GM23338 (cell line): ENCODE measurements at regions not wholly inside any gene's neighbourhood (a gene's known extent, or its start where the extent isn't known, plus 50 kb on each side); places are given as distances from the start of the nearest gene placed in this dataset.

ENCODE experiments used
- ATAC-seq: fragments of 200-7000 bp; cut with Tn5 transposase; 3 replicates; pipeline ENCODE4 v1.9.1; 2020
- DNase-seq: peaks from one replicate; pipeline ENCODE4 v3.0.0-alpha.2; 2015; ENCODE audit warnings: low spot score
- H2AFZ ChIP-seq: fragments of 200-600 bp; sonication (generic); 2 replicates; pipeline ENCODE4 v1.8.0; 2016; ENCODE audit warnings: antibody characterized with exemption, mild to moderate bottlenecking, moderate library complexity
- H3F3A ChIP-seq: fragments of 200-600 bp; sonication (generic); replicated peaks from 2 replicates; pipeline ENCODE4 v1.8.0; 2017; ENCODE audit warnings: antibody characterized with exemption, mixed run types, low read depth
- H3K27ac ChIP-seq: fragments of 200-600 bp; sonication (generic); 2 replicates; pipeline ENCODE4 v1.6.1; 2016; ENCODE audit warnings: low read depth
- H3K27me3 ChIP-seq: fragments of 200-600 bp; sonication (generic); 2 replicates; pipeline ENCODE4 v1.8.0; 2016; ENCODE audit warnings: mild to moderate bottlenecking, mixed run types, moderate library complexity; ENCODE audit not compliant: insufficient read depth
- H3K36me3 ChIP-seq: fragments of 200-600 bp; sonication (generic); 2 replicates; pipeline ENCODE4 v1.8.0; 2016; ENCODE audit warnings: mild to moderate bottlenecking; ENCODE audit not compliant: insufficient read depth
- H3K4me1 ChIP-seq: fragments of 200-600 bp; sonication (generic); 2 replicates; pipeline ENCODE4 v1.8.0; 2016; ENCODE audit warnings: mild to moderate bottlenecking, moderate library complexity; ENCODE audit not compliant: insufficient read depth
- H3K4me2 ChIP-seq: fragments of 200-600 bp; sonication (generic); 2 replicates; pipeline ENCODE4 v1.7.1; 2017; ENCODE audit warnings: mixed run types
- H3K4me3 ChIP-seq: fragments of 200-600 bp; sonication (generic); 2 replicates; pipeline ENCODE4 v1.6.1; 2016; ENCODE audit warnings: mixed run types
- H3K79me2 ChIP-seq: fragments of 200-600 bp; sonication (generic); replicated peaks from 2 replicates; pipeline ENCODE4 v1.8.0; 2017; ENCODE audit warnings: mild to moderate bottlenecking; ENCODE audit not compliant: insufficient read depth
- H3K9me2 ChIP-seq: fragments of 200-600 bp; sonication (generic); 2 replicates; pipeline ENCODE4 v1.8.0; 2017; ENCODE audit not compliant: insufficient read depth
- H4K20me1 ChIP-seq: fragments of 200-600 bp; sonication (generic); replicated peaks from 2 replicates; pipeline ENCODE4 v1.8.0; 2017; ENCODE audit warnings: mild to moderate bottlenecking; ENCODE audit not compliant: insufficient read depth
- H3K27ac Mint-ChIP-seq: 2 replicates; pipeline ENCODE4 v1.8.0; 2020; ENCODE audit warnings: inconsistent platforms, mild to moderate bottlenecking, moderate library complexity, mixed read lengths
- H3K27me3 Mint-ChIP-seq: 3 replicates; pipeline ENCODE4 v1.8.0; 2022; ENCODE audit warnings: low read depth, mild to moderate bottlenecking, moderate library complexity, mixed read lengths, inconsistent platforms; ENCODE audit not compliant: insufficient read depth, poor library complexity
- H3K36me3 Mint-ChIP-seq: 3 replicates; pipeline ENCODE4 v1.8.0; 2021; ENCODE audit warnings: low read depth, mild to moderate bottlenecking, inconsistent platforms, moderate library complexity, mixed read lengths
- H3K4me1 Mint-ChIP-seq: 3 replicates; pipeline ENCODE4 v1.8.0; 2020; ENCODE audit warnings: mild to moderate bottlenecking, inconsistent platforms, mixed read lengths
- H3K4me3 Mint-ChIP-seq: 3 replicates; pipeline ENCODE4 v1.8.0; 2021; ENCODE audit warnings: moderate library complexity, mild to moderate bottlenecking, inconsistent platforms, mixed read lengths
- H3K9me3 Mint-ChIP-seq: 3 replicates; pipeline ENCODE4 v1.8.0; 2020; ENCODE audit warnings: moderate library complexity, mild to moderate bottlenecking, inconsistent platforms, mixed read lengths
- CREB1 ChIP-seq: fragments of 250-450 bp; sonication (Bioruptor Pico); IDR thresholded peaks from 2 replicates; pipeline ENCODE4 v1.5.0; 2020; ENCODE audit warnings: low read depth, mild to moderate bottlenecking, moderate library complexity
- EZH2 ChIP-seq: fragments of 200-600 bp; sonication (generic); IDR thresholded peaks from one replicate; pipeline ENCODE4 v1.8.0; 2017; ENCODE audit warnings: antibody characterized with exemption, mild to moderate bottlenecking, low read depth; ENCODE audit not compliant: unreplicated experiment
- EZH2phosphoT487 ChIP-seq: fragments of 200-600 bp; sonication (generic); IDR thresholded peaks from one replicate; pipeline ENCODE4 v1.8.1; 2018; ENCODE audit warnings: antibody characterized with exemption; ENCODE audit not compliant: unreplicated experiment
- JUNB ChIP-seq: IDR thresholded peaks from one replicate; pipeline ENCODE4 v1.6.1; 2016; ENCODE audit warnings: antibody characterized with exemption; ENCODE audit not compliant: unreplicated experiment
- POLR2AphosphoS5 ChIP-seq: IDR thresholded peaks from 2 replicates; pipeline ENCODE4 v1.6.1; 2016; ENCODE audit warnings: antibody characterized with exemption, low read depth
- STAT1 ChIP-seq: IDR thresholded peaks from one replicate; pipeline ENCODE4 v1.6.1; 2016; ENCODE audit warnings: antibody characterized with exemption; ENCODE audit not compliant: unreplicated experiment
- ZNF331 ChIP-seq: fragments of 250-450 bp; sonication (Bioruptor Pico); IDR thresholded peaks from 2 replicates; pipeline ENCODE4 v1.5.0; 2020; ENCODE audit warnings: low read depth, mild to moderate bottlenecking, moderate library complexity
- ZNF462 ChIP-seq: fragments of 250-450 bp; sonication (Bioruptor Pico); IDR thresholded peaks from 2 replicates; pipeline ENCODE4 v1.5.0; 2020; ENCODE audit warnings: mild to moderate bottlenecking, moderate library complexity
- TF ChIP-seq, protein P1 (sequence below), 2 experiments: fragments of 200-600 bp in 1 of 2; sonication (generic) in 1 of 2; conservative IDR thresholded peaks; 2 replicates each; pipeline versions ENCODE4 v1.5.1 to v1.6.1; 2016 to 2017; ENCODE audit warnings: antibody characterized with exemption in 2 of 2, low read depth in 2 of 2, mild to moderate bottlenecking in 2 of 2, moderate library complexity in 1 of 2

GRCh38 chrX:144335402-144335801, 451.5 kb downstream of the UBE2NL start (continued):
- TF ChIP-seq ZNF462 (CRISPR knock-in tag) (no peak), POLR2AphosphoS5 (no peak), CREB1 (CRISPR knock-in tag) (no peak), EZH2phosphoT487 (no peak), ZNF331 (CRISPR knock-in tag) (no peak)

DNA sequence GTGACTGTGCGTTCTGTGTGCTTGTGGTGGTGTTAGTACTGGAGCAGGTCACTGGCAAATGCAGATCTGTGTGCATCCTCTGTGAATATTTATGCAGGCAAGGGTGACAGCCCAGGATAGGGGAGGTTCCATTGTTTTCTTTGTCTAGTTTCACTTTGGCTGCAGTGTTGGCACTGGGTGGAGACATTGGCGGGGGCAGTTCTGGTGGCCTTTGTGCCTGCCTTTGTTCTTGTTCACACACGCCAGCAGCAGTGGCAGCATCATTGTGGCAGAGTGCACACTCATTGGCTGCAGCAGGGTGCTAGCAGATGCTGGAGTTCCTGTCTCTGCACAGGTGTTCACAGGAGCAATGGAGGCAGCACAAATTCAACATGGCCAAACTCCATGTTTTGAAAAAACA, 495.3 kb downstream of the UBE2NL start:
- H3F3A ChIP-seq: no peaks in the 10 kb centered on the region
- Mint-ChIP-seq H3K4me1 (no peaks in the 10 kb centered on the region), H3K27ac (no peak overlapping the region), H3K27me3 (no peaks in the 10 kb centered on the region), H3K36me3 (peaks cover 7% of the 10 kb centered on the region; the same call in 2 of the 3 replicates), H3K9me3 (peaks cover 73% of the 10 kb centered on the region), H3K4me3 (no peak overlapping the region)
- no peak for ATAC-seq
- H3K4me3 ChIP-seq: no peak overlapping the region
- no peaks in the 10 kb centered on the region for H3K9me2 ChIP-seq
- no peak overlapping the region for H3K4me2 ChIP-seq
- H3K27me3 ChIP-seq: no peaks in the 10 kb centered on the region
- H3K27ac ChIP-seq: no peak overlapping the region
- no peaks in the 10 kb centered on the region for H3K4me1 ChIP-seq
- no peaks in the 10 kb centered on the region for H4K20me1 ChIP-seq
- H3K36me3 ChIP-seq: no peaks in the 10 kb centered on the region
- DNase-seq: no peak
- H2AFZ ChIP-seq: no peak overlapping the region
- H3K79me2 ChIP-seq: no peaks in the 10 kb centered on the region
- TF ChIP-seq POLR2AphosphoS5 (no peak), EZH2 (no peak), ZNF462 (CRISPR knock-in tag) (no peak), STAT1 (no peak), JUNB (no peak), EZH2phosphoT487 (no peak)
- TF ChIP-seq, protein P1, sequence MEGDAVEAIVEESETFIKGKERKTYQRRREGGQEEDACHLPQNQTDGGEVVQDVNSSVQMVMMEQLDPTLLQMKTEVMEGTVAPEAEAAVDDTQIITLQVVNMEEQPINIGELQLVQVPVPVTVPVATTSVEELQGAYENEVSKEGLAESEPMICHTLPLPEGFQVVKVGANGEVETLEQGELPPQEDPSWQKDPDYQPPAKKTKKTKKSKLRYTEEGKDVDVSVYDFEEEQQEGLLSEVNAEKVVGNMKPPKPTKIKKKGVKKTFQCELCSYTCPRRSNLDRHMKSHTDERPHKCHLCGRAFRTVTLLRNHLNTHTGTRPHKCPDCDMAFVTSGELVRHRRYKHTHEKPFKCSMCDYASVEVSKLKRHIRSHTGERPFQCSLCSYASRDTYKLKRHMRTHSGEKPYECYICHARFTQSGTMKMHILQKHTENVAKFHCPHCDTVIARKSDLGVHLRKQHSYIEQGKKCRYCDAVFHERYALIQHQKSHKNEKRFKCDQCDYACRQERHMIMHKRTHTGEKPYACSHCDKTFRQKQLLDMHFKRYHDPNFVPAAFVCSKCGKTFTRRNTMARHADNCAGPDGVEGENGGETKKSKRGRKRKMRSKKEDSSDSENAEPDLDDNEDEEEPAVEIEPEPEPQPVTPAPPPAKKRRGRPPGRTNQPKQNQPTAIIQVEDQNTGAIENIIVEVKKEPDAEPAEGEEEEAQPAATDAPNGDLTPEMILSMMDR (conservative IDR thresholded peaks at IDR 0.05; ENCODE audit: low read depth in 2 of 2): no peak
